HepG2 (cell line): ENCODE measurements at regions not wholly inside any gene's neighbourhood (a gene's known extent, or its start where the extent isn't known, plus 50 kb on each side); places are given as distances from the start of the nearest gene placed in this dataset.

Experiments used
- ATAC-seq: fragments of 200-7000 bp; cut with Tn5 transposase; 3 replicates; pipeline ENCODE4 v1.9.1; 2020; ENCODE audit warnings: mild to moderate bottlenecking, moderate library complexity
- BruUV-seq: library from RNA; stranded (reverse); fragments of 400-500 nt; replicated peaks from 2 replicates; lab custom pipeline; 2021; lab: Mats Ljungman, UMichigan
- CTCF ChIA-PET: fragments of 300-600 bp; formaldehyde crosslinking; extraction: SDS; loops from one replicate; lab custom pipeline; 2021; ENCODE audit warnings: low total read pairs, inconsistent platforms, low intra/inter-chr PET ratio; lab: Yijun Ruan, JAX
- POLR2A ChIA-PET: fragments of 350-600 bp; sonication (Branson Sonifier 250); formaldehyde crosslinking; loops from one replicate; lab custom pipeline; 2020; ENCODE audit warnings: antibody characterized with exemption, inconsistent platforms; lab: Yijun Ruan, JAX
- DNase-seq: peaks from one replicate; pipeline ENCODE4 v3.0.0-alpha.2; 2015; ENCODE audit warnings: low spot score
- FAIRE-seq: peaks from 3 replicates; lab custom pipeline; 2011; peaks lifted over from hg19 to GRCh38; lab: Jason Lieb, UNC
- H2AFZ ChIP-seq: one replicate; pipeline ENCODE4 v1.6.1; 2011; ENCODE audit warnings: low read length, inconsistent platforms
- H3K27ac ChIP-seq: fragments of 300-600 bp; 3 replicates; pipeline ENCODE4 v1.8.0; 2011; ENCODE audit warnings: mixed run types, mild to moderate bottlenecking, mixed read lengths, low read length, inconsistent platforms; ENCODE audit not compliant: insufficient read depth; ENCODE audit errors: extremely low read length
- H3K27me3 ChIP-seq, 2 experiments: fragments of 200-600 bp in 1 of 2; 2 replicates in 1 of 2; 3 replicates in 1 of 2; pipeline versions ENCODE4 v1.6.0 to v1.8.0; 2011; ENCODE audit warnings: low read length in 2 of 2, mild to moderate bottlenecking in 2 of 2, moderate library complexity in 2 of 2, inconsistent platforms in 1 of 2; ENCODE audit not compliant: insufficient read depth in 2 of 2, control insufficient read depth in 1 of 2
- H3K36me3 ChIP-seq, 2 experiments: fragments of 200-600 bp in 1 of 2; replicated peaks in 1 of 2; 2 replicates in 1 of 2; 3 replicates in 1 of 2; pipeline versions ENCODE4 v1.5.1 to v1.8.0; 2011; ENCODE audit warnings: low read length in 2 of 2, inconsistent platforms in 1 of 2; ENCODE audit not compliant: insufficient read depth in 2 of 2, control insufficient read depth in 1 of 2
- H3K4me1 ChIP-seq: 2 replicates; pipeline ENCODE4 v1.5.1; 2012; ENCODE audit warnings: low read length, inconsistent platforms; ENCODE audit not compliant: insufficient read depth
- H3K4me2 ChIP-seq: 2 replicates; pipeline ENCODE4 v1.6.0; 2011; ENCODE audit warnings: low read depth, low read length, inconsistent platforms
- H3K4me3 ChIP-seq, 3 experiments: fragments of 200-600 bp in 1 of 3; sonication (generic), shearing (Covaris generic) in 1 of 3; replicated peaks in 1 of 3; 2 replicates each; pipeline ENCODE4 v1.5.1; 2011 to 2016; ENCODE audit warnings: low read length in 3 of 3, inconsistent platforms in 2 of 3, low read depth in 2 of 3, mild to moderate bottlenecking in 2 of 3, control low read depth in 1 of 3, mixed read lengths in 1 of 3; ENCODE audit not compliant: insufficient read depth in 1 of 3
- H3K79me2 ChIP-seq: one replicate; pipeline ENCODE4 v1.6.1; 2011; ENCODE audit warnings: low read length, inconsistent platforms; ENCODE audit not compliant: insufficient read depth
- H3K9ac ChIP-seq: 2 replicates; pipeline ENCODE4 v1.6.0; 2011; ENCODE audit warnings: mild to moderate bottlenecking, low read depth, low read length, inconsistent platforms; ENCODE audit not compliant: insufficient read depth
- H3K9me3 ChIP-seq: 2 replicates; pipeline ENCODE4 v1.5.1; 2012; ENCODE audit warnings: mild to moderate bottlenecking, low read length
- H4K20me1 ChIP-seq: 2 replicates; pipeline ENCODE4 v1.6.0; 2011; ENCODE audit warnings: inconsistent platforms, mild to moderate bottlenecking, low read length, moderate library complexity; ENCODE audit not compliant: insufficient read depth
- ATF7 ChIP-seq, 2 experiments: fragments of 450-650 bp in 1 of 2; sonication (generic) in 1 of 2; formaldehyde crosslinking in 1 of 2; IDR thresholded peaks; 2 replicates each; pipeline versions ENCODE4 v1.4.0 to v1.6.1; 2016 to 2020; ENCODE audit warnings: antibody characterized with exemption in 1 of 2, mild to moderate bottlenecking in 1 of 2, missing genetic modification reagents in 1 of 2
- FOXK1 ChIP-seq: sonication (generic); formaldehyde crosslinking; IDR thresholded peaks from 2 replicates; pipeline ENCODE4 v1.4.0; 2020; ENCODE audit warnings: low read depth, missing genetic modification reagents, borderline replicate concordance
- FOXO1 ChIP-seq: sonication (generic); formaldehyde crosslinking; IDR thresholded peaks from 2 replicates; pipeline ENCODE4 v1.4.0; 2020; ENCODE audit warnings: missing genetic modification reagents
- GFI1 ChIP-seq: sonication (generic); formaldehyde crosslinking; IDR thresholded peaks from 2 replicates; pipeline ENCODE4 v1.5.0; 2020; ENCODE audit warnings: missing genetic modification reagents, mild to moderate bottlenecking, borderline replicate concordance
- GTF2F1 ChIP-seq: fragments of 150-350 bp; IDR thresholded peaks from 2 replicates; pipeline ENCODE4 v1.6.1; 2014; ENCODE audit warnings: low read length
- MTF1 ChIP-seq: sonication (generic); formaldehyde crosslinking; IDR thresholded peaks from 2 replicates; pipeline ENCODE4 v1.5.0; 2020; ENCODE audit warnings: missing genetic modification reagents
- NCOA1 ChIP-seq: sonication (generic); formaldehyde crosslinking; IDR thresholded peaks from 2 replicates; pipeline ENCODE4 v1.9.0; 2021; ENCODE audit warnings: missing genetic modification reagents
- ZNF501 ChIP-seq: sonication (generic); formaldehyde crosslinking; IDR thresholded peaks from 2 replicates; pipeline ENCODE4 v1.5.1; 2020; ENCODE audit warnings: mild to moderate bottlenecking, moderate library complexity, missing genetic modification reagents
- ZNF749 ChIP-seq: sonication (generic); formaldehyde crosslinking; IDR thresholded peaks from 2 replicates; pipeline ENCODE4 v1.8.0; 2022; ENCODE audit warnings: mild to moderate bottlenecking, missing genetic modification reagents, moderate library complexity, borderline replicate concordance
- in situ Hi-C: cut with HindIII; loops from 2 replicates; pipeline ENCODE4 v1.10.0; 2017; ENCODE audit warnings: low pct_unique_long_range_greater_than_20kb; ENCODE audit not compliant: extremely low pct_ligation_motif_present
- intact Hi-C: fragments of 100-400 bp; cut with micrococcal nuclease; formaldehyde crosslinking; loops from one replicate; pipeline ENCODE4 v1.10.0; 2022; ENCODE audit not compliant: unreplicated experiment
- TF ChIP-seq, protein P1 (sequence below): sonication (generic); formaldehyde crosslinking; IDR thresholded peaks from 2 replicates; pipeline ENCODE4 v1.9.0; 2021; ENCODE audit warnings: mild to moderate bottlenecking, missing genetic modification reagents

GRCh38 chr6:113301651-113302050, 555.5 kb upstream of the MARCKS start:
- no peak overlapping the region for H3K4me2 ChIP-seq
- no peaks in the 10 kb centered on the region for H4K20me1 ChIP-seq
- no peak for ATAC-seq
- H3K27me3 ChIP-seq, result no peaks in the 10 kb centered on the region
- peaks cover 5% of the 10 kb centered on the region; the same call in 1 of the 2 replicates for H3K4me1 ChIP-seq
- no peak overlapping the region for H3K4me3 ChIP-seq
- no peak for TF ChIP-seq GTF2F1
- TF ChIP-seq ZNF749 (CRISPR knock-in tag), result no peak
- no peak for TF ChIP-seq FOXK1 (CRISPR knock-in tag)
- TF ChIP-seq ZNF501 (CRISPR knock-in tag), result no peak
- TF ChIP-seq, protein P1, sequence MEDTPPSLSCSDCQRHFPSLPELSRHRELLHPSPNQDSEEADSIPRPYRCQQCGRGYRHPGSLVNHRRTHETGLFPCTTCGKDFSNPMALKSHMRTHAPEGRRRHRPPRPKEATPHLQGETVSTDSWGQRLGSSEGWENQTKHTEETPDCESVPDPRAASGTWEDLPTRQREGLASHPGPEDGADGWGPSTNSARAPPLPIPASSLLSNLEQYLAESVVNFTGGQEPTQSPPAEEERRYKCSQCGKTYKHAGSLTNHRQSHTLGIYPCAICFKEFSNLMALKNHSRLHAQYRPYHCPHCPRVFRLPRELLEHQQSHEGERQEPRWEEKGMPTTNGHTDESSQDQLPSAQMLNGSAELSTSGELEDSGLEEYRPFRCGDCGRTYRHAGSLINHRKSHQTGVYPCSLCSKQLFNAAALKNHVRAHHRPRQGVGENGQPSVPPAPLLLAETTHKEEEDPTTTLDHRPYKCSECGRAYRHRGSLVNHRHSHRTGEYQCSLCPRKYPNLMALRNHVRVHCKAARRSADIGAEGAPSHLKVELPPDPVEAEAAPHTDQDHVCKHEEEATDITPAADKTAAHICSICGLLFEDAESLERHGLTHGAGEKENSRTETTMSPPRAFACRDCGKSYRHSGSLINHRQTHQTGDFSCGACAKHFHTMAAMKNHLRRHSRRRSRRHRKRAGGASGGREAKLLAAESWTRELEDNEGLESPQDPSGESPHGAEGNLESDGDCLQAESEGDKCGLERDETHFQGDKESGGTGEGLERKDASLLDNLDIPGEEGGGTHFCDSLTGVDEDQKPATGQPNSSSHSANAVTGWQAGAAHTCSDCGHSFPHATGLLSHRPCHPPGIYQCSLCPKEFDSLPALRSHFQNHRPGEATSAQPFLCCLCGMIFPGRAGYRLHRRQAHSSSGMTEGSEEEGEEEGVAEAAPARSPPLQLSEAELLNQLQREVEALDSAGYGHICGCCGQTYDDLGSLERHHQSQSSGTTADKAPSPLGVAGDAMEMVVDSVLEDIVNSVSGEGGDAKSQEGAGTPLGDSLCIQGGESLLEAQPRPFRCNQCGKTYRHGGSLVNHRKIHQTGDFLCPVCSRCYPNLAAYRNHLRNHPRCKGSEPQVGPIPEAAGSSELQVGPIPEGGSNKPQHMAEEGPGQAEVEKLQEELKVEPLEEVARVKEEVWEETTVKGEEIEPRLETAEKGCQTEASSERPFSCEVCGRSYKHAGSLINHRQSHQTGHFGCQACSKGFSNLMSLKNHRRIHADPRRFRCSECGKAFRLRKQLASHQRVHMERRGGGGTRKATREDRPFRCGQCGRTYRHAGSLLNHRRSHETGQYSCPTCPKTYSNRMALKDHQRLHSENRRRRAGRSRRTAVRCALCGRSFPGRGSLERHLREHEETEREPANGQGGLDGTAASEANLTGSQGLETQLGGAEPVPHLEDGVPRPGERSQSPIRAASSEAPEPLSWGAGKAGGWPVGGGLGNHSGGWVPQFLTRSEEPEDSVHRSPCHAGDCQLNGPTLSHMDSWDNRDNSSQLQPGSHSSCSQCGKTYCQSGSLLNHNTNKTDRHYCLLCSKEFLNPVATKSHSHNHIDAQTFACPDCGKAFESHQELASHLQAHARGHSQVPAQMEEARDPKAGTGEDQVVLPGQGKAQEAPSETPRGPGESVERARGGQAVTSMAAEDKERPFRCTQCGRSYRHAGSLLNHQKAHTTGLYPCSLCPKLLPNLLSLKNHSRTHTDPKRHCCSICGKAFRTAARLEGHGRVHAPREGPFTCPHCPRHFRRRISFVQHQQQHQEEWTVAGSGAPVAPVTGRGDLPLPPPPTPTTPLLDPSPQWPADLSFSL (CRISPR knock-in tag), result no peak
- no peak for TF ChIP-seq FOXO1 (CRISPR knock-in tag)
- no peak for TF ChIP-seq ATF7 (IDR thresholded peaks at IDR 0.05)
- TF ChIP-seq ATF7 (CRISPR knock-in tag; IDR thresholded peaks at IDR 0.05), result no peak
- TF ChIP-seq NCOA1 (CRISPR knock-in tag), result no peak
- no peak for TF ChIP-seq GFI1
- TF ChIP-seq MTF1 (CRISPR knock-in tag), result no peak
- FAIRE-seq, result no peak
- no peak overlapping the region for H3K27ac ChIP-seq
- no peaks in the 10 kb centered on the region for H3K36me3 ChIP-seq
- ChIA-PET POLR2A (no interaction called here), CTCF (no interaction called here)
- DNase-seq, result no peak
- BruUV-seq, result no TSS peak
- in situ Hi-C loops (no loop called here), intact Hi-C loops (no loop called here)
- no peaks in the 10 kb centered on the region for H3K9me3 ChIP-seq
- H3K9ac ChIP-seq, result no peak overlapping the region
- no peaks in the 10 kb centered on the region for H3K79me2 ChIP-seq
- H2AFZ ChIP-seq, result no peak overlapping the region
